Cardiac septum (tissue), 1 donor: ENCODE measurements at regions not wholly inside any gene's neighbourhood (a gene's known extent, or its start where the extent isn't known, plus 50 kb on each side); places are given as distances from the start of the nearest gene placed in this dataset.
"Not testable (repeated sequence)": the region's sequence is repeated elsewhere in the genome, so short reads cannot be mapped to it uniquely, and the experiment has no call there.

ENCODE experiments used
- DNase-seq: peaks from one replicate; pipeline ENCODE4 v3.0.0-alpha.2; 2020; ENCODE audit warnings: low spot score
- intact Hi-C: fragments of 100-400 bp; cut with DNase I; formaldehyde crosslinking; loops from one replicate; pipeline ENCODE4 v1.14.0; 2022
- donor health status: DM: no; HTN: no; CAD: no.

GRCh38 chr10:94213980-94214379 lies 148.8 kb downstream of the NOC3L start:
- intact Hi-C loops, result no loop called here
- DNase-seq, result no peak

DNA sequence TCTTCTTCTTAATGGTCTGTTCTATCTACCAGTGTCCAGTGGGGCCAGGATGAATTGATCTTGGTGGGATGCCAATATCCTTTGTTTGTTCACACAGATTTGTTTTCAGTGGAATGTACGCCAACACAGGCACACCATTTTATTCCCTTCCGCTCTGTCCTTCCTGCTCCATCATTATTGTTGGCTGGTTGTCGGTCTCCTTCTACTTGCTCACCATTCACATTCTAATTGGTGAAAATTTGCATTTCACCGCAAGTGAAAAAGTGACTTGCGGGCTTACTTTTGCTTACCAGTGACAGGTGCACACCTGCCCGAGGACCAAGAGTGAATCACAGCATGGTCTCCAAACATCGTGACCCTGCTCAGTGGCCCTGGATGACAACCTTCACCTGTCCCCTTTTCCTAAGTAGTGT lies 148.3 kb downstream of the NOC3L start:
- no peak for DNase-seq
- intact Hi-C loops, result no loop called here

DNA sequence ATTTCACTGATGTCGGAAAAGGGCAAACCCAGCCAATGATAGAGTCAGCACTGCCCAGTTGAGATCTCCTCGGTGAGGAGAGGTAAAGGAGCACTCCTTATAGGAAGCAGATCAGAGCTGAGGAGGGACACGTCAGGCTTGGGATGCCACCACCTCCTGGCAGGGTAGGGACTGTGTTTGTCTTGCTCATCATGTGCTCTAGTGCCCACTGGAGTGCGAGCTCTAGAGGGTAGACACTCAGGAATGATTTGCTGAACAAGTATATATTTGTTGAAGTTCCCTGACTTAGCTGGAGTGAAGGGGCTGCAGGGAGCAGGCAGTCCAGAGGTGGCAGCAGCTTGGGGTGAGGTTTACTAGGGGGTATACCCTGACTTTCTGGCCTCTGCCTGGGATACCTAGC lies 146.5 kb downstream of the NOC3L start:
- intact Hi-C loops, result no loop called here
- no peak for DNase-seq

GRCh38 chr10:94217411-94217810 lies 145.3 kb downstream of the NOC3L start:
- intact Hi-C loops, result no loop called here

DNA sequence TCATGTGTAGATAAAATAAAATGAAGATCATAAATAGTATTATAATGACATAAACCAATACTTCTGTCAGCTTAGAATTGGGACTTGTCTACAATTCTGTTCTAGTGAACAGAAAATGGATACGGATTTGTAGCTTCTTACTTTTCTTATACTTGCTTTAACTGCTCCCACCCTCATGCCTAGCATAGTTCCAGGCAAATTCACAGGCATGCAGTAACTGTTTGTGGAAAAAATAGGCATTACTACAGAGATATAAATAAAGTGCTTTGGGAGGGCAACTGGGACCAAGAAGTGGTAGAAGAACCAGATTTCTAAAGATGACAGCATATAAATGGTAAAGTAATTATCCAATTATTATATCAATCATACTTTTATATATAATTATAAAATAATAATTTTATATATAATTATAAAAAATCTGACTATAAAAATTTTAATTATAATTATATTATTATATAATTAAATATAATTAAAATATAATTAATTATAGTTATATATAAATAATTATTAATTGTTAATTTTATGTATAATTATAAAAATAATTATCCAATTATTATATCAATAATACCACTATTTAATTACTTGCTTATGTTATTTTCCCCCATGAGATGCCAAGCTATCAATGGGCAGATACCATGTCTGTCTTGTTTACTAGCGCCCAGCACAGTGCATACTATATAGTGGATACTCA lies 144.1 kb downstream of the NOC3L start:
- intact Hi-C loops, result no loop called here
- DNase-seq, result no peak

More at GRCh38 chr10:94217411-94217810, 145.3 kb downstream of the NOC3L start:
- DNase-seq, result no peak

DNA sequence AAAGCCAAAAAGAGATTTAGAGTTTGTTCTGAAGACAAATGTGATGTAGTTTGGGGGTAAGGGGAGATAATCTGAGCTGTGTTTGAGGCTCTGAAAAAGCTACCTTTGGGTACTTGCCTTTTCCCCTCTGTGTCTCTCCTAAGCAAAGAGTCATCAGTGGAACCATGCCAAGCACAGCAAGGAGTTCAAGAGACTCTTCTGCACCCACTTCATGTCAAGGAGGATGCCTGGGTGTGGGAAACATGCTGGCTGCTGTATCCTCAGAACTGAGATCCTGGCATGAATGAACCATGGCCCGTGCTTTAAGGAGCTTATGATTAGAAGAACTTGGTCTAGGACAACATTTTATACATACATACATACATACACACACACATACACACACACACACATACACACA lies 142.9 kb downstream of the NOC3L start:
- no peak for DNase-seq
- intact Hi-C loops, result no loop called here

GRCh38 chr10:94220717-94221116 lies 142.0 kb downstream of the NOC3L start:
- intact Hi-C loops, result no loop called here
- no peak for DNase-seq

- intact Hi-C loops, result no loop called here
- DNase-seq, result no peak
Observed at GRCh38 chr10:94223702-94224370, 138.9 kb downstream of the NOC3L start.

DNA sequence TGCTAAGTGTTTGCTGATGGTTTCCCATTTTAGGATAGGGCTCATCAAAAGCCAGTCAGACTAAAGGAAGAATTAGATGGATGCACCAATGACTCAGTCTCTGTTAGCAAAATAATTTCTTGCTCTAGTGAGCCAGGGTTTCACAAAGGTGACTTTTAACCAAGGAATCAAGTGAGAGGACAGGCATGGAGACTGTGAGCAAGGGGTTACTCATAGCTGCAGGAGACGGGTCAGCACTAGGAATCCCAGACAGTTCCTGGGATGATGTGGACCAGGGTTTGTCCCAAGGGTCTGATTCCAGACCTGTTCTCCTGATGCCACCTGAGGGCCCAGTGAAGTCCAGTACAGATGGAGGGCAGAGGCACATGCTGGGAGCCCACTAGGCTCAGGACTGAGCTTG lies 138.1 kb downstream of the NOC3L start:
- intact Hi-C loops, result no loop called here

DNA sequence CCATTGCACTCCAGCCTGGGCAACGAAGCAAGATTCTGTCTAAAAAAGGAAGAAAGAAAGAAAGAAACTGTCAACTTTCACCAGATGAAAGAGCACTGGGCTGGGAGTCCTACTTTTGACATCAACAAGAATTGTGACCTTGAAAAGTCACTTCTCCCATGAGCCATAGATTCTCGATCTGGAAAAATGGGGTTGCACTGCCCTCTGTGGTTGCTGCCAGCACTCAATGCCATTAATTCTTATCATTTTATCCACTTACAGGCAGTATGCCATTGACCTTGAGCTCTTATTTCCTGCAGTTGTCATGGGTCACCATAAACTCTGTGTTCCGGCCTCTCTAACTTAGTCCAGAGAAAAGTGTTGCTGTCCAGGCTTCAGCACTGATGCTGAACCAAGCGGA lies 137.2 kb downstream of the NOC3L start:
- DNase-seq, result no peak
- intact Hi-C loops, result no loop called here

More for the DNA sequence above, 138.1 kb downstream of the NOC3L start:
- no peak for DNase-seq

- intact Hi-C loops, result no loop called here
Observed at GRCh38 chr10:94230134-94230785, 132.5 kb downstream of the NOC3L start.

DNA sequence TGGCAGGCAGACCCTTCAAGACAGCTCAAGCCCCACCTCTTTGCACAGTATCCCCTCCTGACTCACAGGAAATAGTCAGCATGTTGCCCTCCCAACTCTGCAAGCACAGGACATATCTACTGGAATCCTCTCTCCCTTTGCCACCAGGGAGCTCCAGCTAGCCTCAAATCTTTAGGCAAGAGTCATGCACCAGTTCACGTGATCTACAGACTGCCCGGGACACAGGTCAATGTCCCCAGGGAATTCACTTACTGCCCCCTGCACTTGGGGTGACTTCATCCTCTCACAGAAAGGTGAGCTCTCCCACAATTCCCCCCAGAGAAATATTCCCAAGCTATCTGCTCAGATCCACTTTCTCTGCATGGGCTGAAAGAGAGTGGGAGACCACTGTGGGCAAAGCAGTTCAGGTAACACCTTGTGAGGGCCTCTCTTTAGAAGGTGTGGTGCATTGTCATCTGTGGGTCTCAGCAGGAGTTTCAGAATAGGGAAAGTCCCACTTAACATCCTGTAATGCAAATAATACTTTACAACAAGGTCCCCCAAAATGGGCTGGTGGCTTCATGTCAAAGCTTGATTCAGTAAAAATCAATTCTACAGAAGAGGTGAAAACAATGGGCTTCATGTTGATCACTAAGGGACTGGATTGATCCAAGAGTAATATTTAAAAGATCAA lies 129.9 kb downstream of the NOC3L start:
- DNase-seq, result no peak
- intact Hi-C loops, result no loop called here

More at GRCh38 chr10:94230134-94230785, 132.5 kb downstream of the NOC3L start:
- DNase-seq, result no peak

DNA sequence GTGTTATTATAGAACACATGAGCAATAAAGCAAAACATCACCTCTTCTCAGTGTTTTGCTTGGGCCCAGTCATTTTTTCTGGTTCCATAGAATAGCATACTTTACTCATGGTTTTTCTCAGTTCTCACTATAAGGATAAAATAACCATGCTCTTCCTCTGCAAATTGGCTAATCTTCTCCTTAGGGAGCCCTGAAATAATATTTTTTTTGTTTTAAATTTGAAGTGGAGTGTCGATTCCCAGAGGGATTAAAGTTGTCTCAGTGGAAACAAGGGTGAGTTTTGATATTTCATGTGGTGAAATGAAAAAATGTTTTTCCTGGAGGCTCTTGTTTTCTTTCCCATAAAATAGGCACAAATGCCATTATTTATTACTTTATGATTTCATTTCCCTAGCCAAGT lies 127.3 kb downstream of the NOC3L start:
- DNase-seq, result no peak
- intact Hi-C loops, result no loop called here

GRCh38 chr10:94238006-94238617 lies 124.6 kb downstream of the NOC3L start:
- DNase-seq, result no peak
- intact Hi-C loops, result no loop called here

- intact Hi-C loops, result no loop called here
- DNase-seq, result no peak
Observed at GRCh38 chr10:94239696-94240095, 123.0 kb downstream of the NOC3L start.

GRCh38 chr10:94240491-94240890 lies 122.2 kb downstream of the NOC3L start:
- DNase-seq, result no peak
- intact Hi-C loops, result no loop called here

DNA sequence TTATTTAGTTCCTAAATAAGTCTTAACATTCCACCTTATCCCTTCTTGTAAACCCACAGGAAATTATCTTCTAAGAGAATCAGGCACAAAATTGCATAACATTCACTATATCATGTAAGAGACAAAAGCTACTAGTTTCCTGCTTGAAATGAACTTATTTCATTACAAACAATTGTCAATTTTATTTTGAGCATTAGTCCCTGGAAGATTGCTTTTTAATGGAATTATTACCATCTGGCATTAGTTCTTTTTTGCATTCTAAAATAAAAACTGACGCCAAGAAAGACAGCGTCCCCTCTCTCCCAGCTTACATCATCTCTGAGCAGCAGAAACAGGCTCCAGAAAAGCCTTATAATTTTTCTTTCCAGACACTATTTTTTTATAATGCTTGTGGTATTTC lies 121.8 kb downstream of the NOC3L start:
- intact Hi-C loops, result no loop called here
- no peak for DNase-seq

- DNase-seq, result no peak
- intact Hi-C loops, result no loop called here
Observed at GRCh38 chr10:94251098-94251497, 111.6 kb downstream of the NOC3L start.

- intact Hi-C loops, result no loop called here
- DNase-seq, result no peak
Observed at GRCh38 chr10:94251568-94251967, 111.2 kb downstream of the NOC3L start.

- DNase-seq, intact Hi-C loops: not testable (repeated sequence)
Observed at GRCh38 chr10:94257407-94257806, 105.3 kb downstream of the NOC3L start.
